Prostate gland (tissue), 2 donors: ENCODE measurements at regions not wholly inside any gene's neighbourhood (a gene's known extent, or its start where the extent isn't known, plus 50 kb on each side); places are given as distances from the start of the nearest gene placed in this dataset.

Experiments used
- DNase-seq: peaks from one replicate; pipeline ENCODE4 v3.0.0-alpha.2; 2019; ENCODE audit warnings: low spot score
- H3K27ac ChIP-seq, 2 donors: fragments of 200-600 bp; sonication (generic); 2 replicates each; pipeline ENCODE4 v1.5.1; 2017 to 2019
- H3K27me3 ChIP-seq: fragments of 200-600 bp; sonication (generic); replicated peaks from 2 replicates; pipeline ENCODE4 v1.5.1; 2019; ENCODE audit not compliant: insufficient read depth
- H3K36me3 ChIP-seq, 2 donors: fragments of 200-600 bp; sonication (generic); 1 replicate in 1 of 2; 2 replicates in 1 of 2; pipeline versions ENCODE4 v1.5.1 to v1.8.1; 2017 to 2019
- H3K4me1 ChIP-seq: fragments of 200-600 bp; sonication (generic); replicated peaks from 2 replicates; pipeline ENCODE4 v1.5.1; 2019
- H3K4me3 ChIP-seq, 2 donors: fragments of 200-600 bp; sonication (generic); 2 replicates each; pipeline ENCODE4 v1.5.1; 2017 to 2019
- H3K9me3 ChIP-seq: fragments of 200-600 bp; sonication (generic); 2 replicates; pipeline ENCODE4 v1.5.1; 2017
- POLR2A ChIP-seq: fragments of 450-650 bp; IDR thresholded peaks from one replicate; pipeline ENCODE4 v1.6.1; 2016; ENCODE audit warnings: antibody characterized with exemption, mild to moderate bottlenecking
- POLR2AphosphoS5 ChIP-seq: sonication (generic); formaldehyde crosslinking; IDR thresholded peaks from one replicate; pipeline ENCODE4 v1.6.1; 2017; ENCODE audit warnings: antibody characterized with exemption
- WGBS: methylation state at CpG from one replicate; pipeline ENCODE4 v1.1.5; 2018; 5-methylcytosine and 5-hydroxymethylcytosine counted together
- intact Hi-C: fragments of 100-400 bp; cut with DNase I; formaldehyde crosslinking; loops from one replicate; pipeline ENCODE4 v1.14.2; 2022
- TF ChIP-seq, protein P1 (sequence below), 4 experiments: fragments of 200-600 bp in 2 of 4; fragments of 450-650 bp in 2 of 4; sonication (generic) in 2 of 4; IDR thresholded peaks; 1 replicate in 3 of 4; 2 replicates in 1 of 4; pipeline ENCODE4 v1.5.1; 2016 to 2019; ENCODE audit warnings: antibody characterized with exemption in 4 of 4, mild to moderate bottlenecking in 2 of 4, moderate library complexity in 2 of 4

GRCh38 chrX:39853417-39854030 lies 244.2 kb downstream of the BCOR start:
- H3K4me1 ChIP-seq: no peaks in the 10 kb centered on the region
- no peak for DNase-seq
- no peaks in the 10 kb centered on the region for H3K9me3 ChIP-seq
- intact Hi-C loops: no loop called here
- 54% methylated on average over 3 of the region's 3 CpGs for WGBS
- H3K4me3 ChIP-seq: no peak overlapping the region
- TF ChIP-seq POLR2AphosphoS5: no peak
- no peak for TF ChIP-seq POLR2A
- TF ChIP-seq, protein P1, sequence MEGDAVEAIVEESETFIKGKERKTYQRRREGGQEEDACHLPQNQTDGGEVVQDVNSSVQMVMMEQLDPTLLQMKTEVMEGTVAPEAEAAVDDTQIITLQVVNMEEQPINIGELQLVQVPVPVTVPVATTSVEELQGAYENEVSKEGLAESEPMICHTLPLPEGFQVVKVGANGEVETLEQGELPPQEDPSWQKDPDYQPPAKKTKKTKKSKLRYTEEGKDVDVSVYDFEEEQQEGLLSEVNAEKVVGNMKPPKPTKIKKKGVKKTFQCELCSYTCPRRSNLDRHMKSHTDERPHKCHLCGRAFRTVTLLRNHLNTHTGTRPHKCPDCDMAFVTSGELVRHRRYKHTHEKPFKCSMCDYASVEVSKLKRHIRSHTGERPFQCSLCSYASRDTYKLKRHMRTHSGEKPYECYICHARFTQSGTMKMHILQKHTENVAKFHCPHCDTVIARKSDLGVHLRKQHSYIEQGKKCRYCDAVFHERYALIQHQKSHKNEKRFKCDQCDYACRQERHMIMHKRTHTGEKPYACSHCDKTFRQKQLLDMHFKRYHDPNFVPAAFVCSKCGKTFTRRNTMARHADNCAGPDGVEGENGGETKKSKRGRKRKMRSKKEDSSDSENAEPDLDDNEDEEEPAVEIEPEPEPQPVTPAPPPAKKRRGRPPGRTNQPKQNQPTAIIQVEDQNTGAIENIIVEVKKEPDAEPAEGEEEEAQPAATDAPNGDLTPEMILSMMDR (IDR thresholded peaks at IDR 0.05): no peak
- H3K27me3 ChIP-seq: no peaks in the 10 kb centered on the region
- no peaks in the 10 kb centered on the region for H3K36me3 ChIP-seq
- no peak overlapping the region for H3K27ac ChIP-seq

DNA sequence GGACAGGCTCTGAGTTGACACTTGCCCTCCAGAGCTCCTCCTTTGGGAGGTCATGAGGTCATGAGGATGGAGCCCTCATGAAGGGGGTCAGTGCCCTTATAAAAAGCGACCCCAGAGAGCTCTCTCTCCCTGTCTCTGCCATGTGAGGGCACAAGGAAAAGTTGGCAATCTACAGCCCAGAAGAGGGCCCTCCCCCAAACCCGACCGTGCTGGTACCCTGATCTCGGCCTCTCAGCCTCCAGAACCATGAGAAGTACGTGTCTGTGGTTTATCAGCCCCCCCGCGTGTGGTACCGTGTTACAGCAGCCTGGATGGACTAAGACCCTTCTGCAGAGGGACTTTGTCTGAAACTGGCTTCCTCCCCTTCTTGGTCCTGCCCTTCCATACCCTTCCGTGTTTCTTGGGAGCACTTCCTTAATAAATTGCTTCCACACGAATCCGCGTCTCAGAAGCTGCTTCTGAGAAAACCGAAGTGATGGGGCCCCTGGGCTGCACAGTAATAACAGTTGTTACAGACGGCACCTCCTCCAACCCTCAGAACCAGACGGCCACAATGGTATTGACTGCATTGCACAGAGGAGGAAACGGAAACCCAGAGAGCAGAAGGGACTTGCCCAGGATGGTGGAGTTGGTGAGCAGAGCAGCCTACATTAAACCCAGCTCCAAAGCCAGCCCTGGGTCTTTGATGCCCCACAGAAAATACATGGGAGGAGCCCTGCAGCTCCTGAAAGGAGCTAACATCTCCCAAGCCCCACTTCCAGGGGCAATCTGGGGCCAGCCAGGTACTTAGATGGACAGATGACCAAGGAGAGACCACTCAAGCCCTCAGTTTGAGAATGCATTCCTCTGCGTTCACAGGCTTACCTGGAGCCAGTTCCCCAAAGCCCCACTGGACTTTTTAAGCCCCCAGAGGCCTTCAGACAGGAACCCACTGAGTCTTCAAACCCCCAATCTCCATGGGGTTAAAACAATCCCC lies 242.7 kb downstream of the BCOR start:
- no peak for TF ChIP-seq POLR2A
- TF ChIP-seq, protein P1 (IDR thresholded peaks at IDR 0.05): no peak
- TF ChIP-seq POLR2AphosphoS5: no peak
- Histone ChIP-seq H3K4me1 (no peaks in the 10 kb centered on the region), H3K9me3 (no peaks in the 10 kb centered on the region), H3K4me3 (no peak overlapping the region), H3K36me3 (no peaks in the 10 kb centered on the region), H3K27ac (no peak overlapping the region), H3K27me3 (no peaks in the 10 kb centered on the region)
- intact Hi-C loops: no loop called here
- no peak for DNase-seq
- WGBS: 75% methylated on average over 17 of the region's 17 CpGs

DNA sequence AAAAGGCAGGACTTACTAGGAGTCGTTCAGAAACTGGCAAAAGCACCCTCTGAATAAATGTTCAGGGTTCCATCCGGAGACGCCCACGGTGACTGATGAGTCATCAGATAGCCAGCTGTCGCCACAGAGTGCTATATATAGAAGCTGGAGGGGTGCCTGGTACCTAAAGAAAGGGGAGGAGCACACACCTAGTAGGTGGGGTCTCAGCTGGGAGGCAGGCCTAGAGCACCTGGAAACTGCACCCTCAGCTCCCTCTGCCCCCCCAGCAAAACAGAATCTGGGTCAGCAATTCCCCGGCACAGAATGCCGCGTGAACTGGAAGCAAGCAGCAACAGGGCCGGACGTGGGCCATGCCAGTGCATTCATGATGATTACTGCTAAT lies 242.0 kb downstream of the BCOR start:
- Histone ChIP-seq H3K4me3 (no peak overlapping the region), H3K36me3 (no peaks in the 10 kb centered on the region), H3K9me3 (no peaks in the 10 kb centered on the region), H3K4me1 (no peaks in the 10 kb centered on the region), H3K27me3 (no peaks in the 10 kb centered on the region), H3K27ac (no peak overlapping the region)
- intact Hi-C loops: no loop called here
- WGBS: 0% methylated on average over 3 of the region's 10 CpGs
- no peak for TF ChIP-seq POLR2A
- no peak for TF ChIP-seq POLR2AphosphoS5
- TF ChIP-seq, protein P1 (IDR thresholded peaks at IDR 0.05): no peak
- DNase-seq: no peak

GRCh38 chrX:39856472-39857121 lies 241.2 kb downstream of the BCOR start:
- DNase-seq: no peak
- WGBS: 77% methylated on average over 5 of the region's 7 CpGs
- intact Hi-C loops: no loop called here
- Histone ChIP-seq H3K4me3 (no peak overlapping the region), H3K9me3 (no peaks in the 10 kb centered on the region), H3K27ac (no peak overlapping the region), H3K27me3 (no peaks in the 10 kb centered on the region), H3K4me1 (no peaks in the 10 kb centered on the region), H3K36me3 (no peaks in the 10 kb centered on the region)
- TF ChIP-seq POLR2A (no peak), POLR2AphosphoS5 (no peak)
- TF ChIP-seq, protein P1 (IDR thresholded peaks at IDR 0.05): no peak
